Gastroesophageal sphincter (tissue), 4 donors: ENCODE measurements at regions not wholly inside any gene's neighbourhood (a gene's known extent, or its start where the extent isn't known, plus 50 kb on each side); places are given as distances from the start of the nearest gene placed in this dataset.

Experiments used
- ATAC-seq: fragments of 150-250 bp; one replicate; pipeline ENCODE4 v1.9.1; 2016; ENCODE audit warnings: mild to moderate bottlenecking, moderate library complexity
- H3K27ac ChIP-seq, 4 donors: fragments of 200-600 bp; sonication (generic) in 3 of 4; 1 replicate in 3 of 4; 2 replicates in 1 of 4; pipeline ENCODE4 v1.5.1; 2016 to 2019
- H3K27me3 ChIP-seq: fragments of 200-600 bp; sonication (generic); one replicate; pipeline ENCODE4 v1.5.1; 2019
- H3K36me3 ChIP-seq, 2 donors: fragments of 200-600 bp; sonication (generic); one replicate each; pipeline ENCODE4 v1.5.1; 2019; ENCODE audit warnings: control low read depth in 1 of 2
- H3K4me1 ChIP-seq, 3 donors: fragments of 200-600 bp; sonication (generic); 1 replicate in 2 of 3; 2 replicates in 1 of 3; pipeline ENCODE4 v1.5.1; 2016 to 2019; ENCODE audit warnings: control low read depth in 2 of 3
- H3K4me3 ChIP-seq, 2 donors: fragments of 200-600 bp; sonication (generic); one replicate each; pipeline ENCODE4 v1.5.1; 2019; ENCODE audit warnings: mild to moderate bottlenecking in 1 of 2, moderate library complexity in 1 of 2
- H3K9me3 ChIP-seq, 3 donors: fragments of 200-600 bp; sonication (generic); one replicate each; pipeline ENCODE4 v1.5.1; 2017 to 2019; ENCODE audit warnings: control low read depth in 2 of 3
- CTCF ChIP-seq, 4 experiments: fragments of 200-600 bp in 2 of 4; fragments of 450-650 bp in 2 of 4; sonication (generic) in 1 of 4; IDR thresholded peaks; one replicate each; pipeline ENCODE4 v1.5.1; 2017 to 2019; ENCODE audit warnings: antibody characterized with exemption in 4 of 4, mild to moderate bottlenecking in 2 of 4, moderate library complexity in 2 of 4
- EP300 ChIP-seq: sonication (generic); formaldehyde crosslinking; IDR thresholded peaks from one replicate; pipeline ENCODE4 v1.6.1; 2017; ENCODE audit warnings: antibody characterized with exemption, mild to moderate bottlenecking
- POLR2A ChIP-seq, 2 donors: fragments of 450-650 bp; IDR thresholded peaks; one replicate each; pipeline ENCODE4 v1.6.1; 2017; ENCODE audit warnings: antibody characterized with exemption in 2 of 2, mild to moderate bottlenecking in 2 of 2, moderate library complexity in 1 of 2
- POLR2AphosphoS5 ChIP-seq: sonication (generic); formaldehyde crosslinking; IDR thresholded peaks from one replicate; pipeline ENCODE4 v1.6.1; 2017; ENCODE audit warnings: antibody characterized with exemption
- WGBS, 2 donors: methylation state at CpG; one replicate each; pipeline ENCODE4 v1.1.5; 2018; ENCODE audit warnings: low coverage in 1 of 2; 5-methylcytosine and 5-hydroxymethylcytosine counted together

- H3K27ac ChIP-seq: no peak overlapping the region
- TF ChIP-seq EP300 (no peak), POLR2A (IDR thresholded peaks at IDR 0.05) (no peak), CTCF (IDR thresholded peaks at IDR 0.05) (no peak), POLR2AphosphoS5 (no peak)
- no peaks in the 10 kb centered on the region for H3K4me1 ChIP-seq
- no peaks in the 10 kb centered on the region for H3K36me3 ChIP-seq
- H3K4me3 ChIP-seq: no peak overlapping the region
- no peaks in the 10 kb centered on the region for H3K27me3 ChIP-seq
- WGBS, 2 donors: 75 to 78% methylated on average over 3 of the region's 3 CpGs
- no peaks in the 10 kb centered on the region for H3K9me3 ChIP-seq
- ATAC-seq: no peak
Measured at GRCh38 chr9:25613709-25614108, 64.5 kb downstream of the TUSC1 start.

GRCh38 chr9:25603106-25603505, 75.1 kb downstream of the TUSC1 start:
- H3K27me3 ChIP-seq: no peaks in the 10 kb centered on the region
- no peak overlapping the region for H3K27ac ChIP-seq
- no peaks in the 10 kb centered on the region for H3K4me1 ChIP-seq
- H3K36me3 ChIP-seq: no peaks in the 10 kb centered on the region
- H3K9me3 ChIP-seq: no peaks in the 10 kb centered on the region
- TF ChIP-seq POLR2AphosphoS5: no peak
- TF ChIP-seq CTCF (IDR thresholded peaks at IDR 0.05): no peak
- TF ChIP-seq EP300: no peak
- no peak for TF ChIP-seq POLR2A (IDR thresholded peaks at IDR 0.05)
- H3K4me3 ChIP-seq: no peak overlapping the region
- ATAC-seq: no peak

GRCh38 chr9:25602400-25603044, 75.7 kb downstream of the TUSC1 start:
- H3K9me3 ChIP-seq: no peaks in the 10 kb centered on the region
- no peak for ATAC-seq
- H3K27ac ChIP-seq: no peak overlapping the region
- TF ChIP-seq EP300 (no peak), CTCF (IDR thresholded peaks at IDR 0.05) (no peak), POLR2A (IDR thresholded peaks at IDR 0.05) (no peak), POLR2AphosphoS5 (no peak)
- no peak overlapping the region for H3K4me3 ChIP-seq
- 74 to 76% methylated on average over 5 to 6 of the region's 6 CpGs for WGBS, 2 donors
- no peaks in the 10 kb centered on the region for H3K27me3 ChIP-seq
- H3K4me1 ChIP-seq: no peaks in the 10 kb centered on the region
- no peaks in the 10 kb centered on the region for H3K36me3 ChIP-seq

- 50 to 91% methylated on average over 1 of the region's 1 CpG for WGBS, 2 donors
Measured at GRCh38 chr9:25600501-25600900, 77.7 kb downstream of the TUSC1 start.

More at GRCh38 chr9:25600501-25600900, 77.7 kb downstream of the TUSC1 start:
- no peak for ATAC-seq
- no peak overlapping the region for H3K4me3 ChIP-seq
- H3K36me3 ChIP-seq: no peaks in the 10 kb centered on the region
- TF ChIP-seq CTCF (IDR thresholded peaks at IDR 0.05): no peak
- no peak for TF ChIP-seq EP300
- no peak for TF ChIP-seq POLR2AphosphoS5
- no peak for TF ChIP-seq POLR2A (IDR thresholded peaks at IDR 0.05)
- peaks cover 0 to 7% (median 0%) of the 10 kb centered on the region in 3 donors for H3K9me3 ChIP-seq
- no peaks in the 10 kb centered on the region for H3K4me1 ChIP-seq
- no peak overlapping the region for H3K27ac ChIP-seq
- H3K27me3 ChIP-seq: no peaks in the 10 kb centered on the region
